H9 (cell line): ENCODE measurements at regions not wholly inside any gene's neighbourhood (a gene's known extent, or its start where the extent isn't known, plus 50 kb on each side); places are given as distances from the start of the nearest gene placed in this dataset.

ENCODE experiments used
- DNase-seq: peaks from one replicate; pipeline ENCODE4 v3.0.0-alpha.2; 2017
- H2AFZ ChIP-seq: one replicate; pipeline ENCODE4 v1.6.1; 2013; ENCODE audit warnings: mild to moderate bottlenecking, low read length, control low read depth, moderate library complexity
- H2AK5ac ChIP-seq: 2 replicates; pipeline ENCODE4 v1.6.1; 2013; ENCODE audit warnings: low read length, control low read depth, mixed read lengths; ENCODE audit not compliant: insufficient read length
- H2BK120ac ChIP-seq: one replicate; pipeline ENCODE4 v1.6.1; 2013; ENCODE audit warnings: low read depth, mild to moderate bottlenecking, low read length, control low read depth, inconsistent platforms; ENCODE audit not compliant: poor library complexity, severe bottlenecking
- H2BK12ac ChIP-seq: 2 replicates; pipeline ENCODE4 v1.6.1; 2013; ENCODE audit warnings: low read length, control low read depth, mixed read lengths, low read depth; ENCODE audit not compliant: insufficient read length
- H2BK15ac ChIP-seq: 2 replicates; pipeline ENCODE4 v1.6.1; 2013; ENCODE audit warnings: low read depth, low read length, control low read depth
- H2BK20ac ChIP-seq: one replicate; pipeline ENCODE4 v1.6.1; 2013; ENCODE audit warnings: low read depth, mild to moderate bottlenecking, low read length, control low read depth, inconsistent platforms; ENCODE audit not compliant: poor library complexity, severe bottlenecking
- H2BK5ac ChIP-seq: 2 replicates; pipeline ENCODE4 v1.6.1; 2013; ENCODE audit warnings: low read length, control low read depth, mixed read lengths; ENCODE audit not compliant: insufficient read length
- H3K14ac ChIP-seq: 2 replicates; pipeline ENCODE4 v1.6.1; 2013; ENCODE audit warnings: low read length, control low read depth; ENCODE audit not compliant: insufficient read depth
- H3K18ac ChIP-seq: 2 replicates; pipeline ENCODE4 v1.6.1; 2013; ENCODE audit warnings: low read depth, mild to moderate bottlenecking, mixed read lengths, low read length, control low read depth; ENCODE audit not compliant: insufficient read length
- H3K23ac ChIP-seq: 2 replicates; pipeline ENCODE4 v1.6.1; 2013; ENCODE audit warnings: low read length, control low read depth, mixed read lengths, low read depth; ENCODE audit not compliant: insufficient read length
- H3K23me2 ChIP-seq: 2 replicates; pipeline ENCODE4 v1.6.1; 2013; ENCODE audit warnings: low read depth, mild to moderate bottlenecking, mixed read lengths, low read length, control low read depth; ENCODE audit not compliant: insufficient read length, poor library complexity, severe bottlenecking
- H3K27ac ChIP-seq: 2 replicates; pipeline ENCODE4 v1.5.1; 2013; ENCODE audit warnings: low read length, control low read depth, mixed read lengths, low read depth; ENCODE audit not compliant: insufficient read length
- H3K27me3 ChIP-seq: 2 replicates; pipeline ENCODE4 v1.6.1; 2013; ENCODE audit warnings: low read length, control low read depth, inconsistent platforms; ENCODE audit not compliant: insufficient read depth
- H3K4ac ChIP-seq: 2 replicates; pipeline ENCODE4 v1.6.1; 2013; ENCODE audit warnings: low read depth, mild to moderate bottlenecking, control low read depth, inconsistent platforms, low read length, moderate library complexity
- H3K4me1 ChIP-seq: 2 replicates; pipeline ENCODE4 v1.6.1; 2013; ENCODE audit warnings: low read length, control low read depth, inconsistent platforms; ENCODE audit not compliant: insufficient read depth
- H3K4me2 ChIP-seq: 2 replicates; pipeline ENCODE4 v1.6.1; 2013; ENCODE audit warnings: low read length, control low read depth, mixed read lengths; ENCODE audit not compliant: insufficient read length, insufficient read depth
- H3K56ac ChIP-seq: 2 replicates; pipeline ENCODE4 v1.6.1; 2013; ENCODE audit warnings: low read depth, mild to moderate bottlenecking, mixed read lengths, low read length, control low read depth; ENCODE audit not compliant: insufficient read length
- H3K79me1 ChIP-seq: 2 replicates; pipeline ENCODE4 v1.6.1; 2013; ENCODE audit warnings: low read depth, mild to moderate bottlenecking, moderate library complexity, low read length, control low read depth, inconsistent platforms; ENCODE audit not compliant: insufficient read depth, poor library complexity, severe bottlenecking
- H3K79me2 ChIP-seq: 2 replicates; pipeline ENCODE4 v1.6.1; 2013; ENCODE audit warnings: low read length, control low read depth, inconsistent platforms; ENCODE audit not compliant: insufficient read depth
- H3K9ac ChIP-seq: 2 replicates; pipeline ENCODE4 v1.6.1; 2013; ENCODE audit warnings: low read length, control low read depth, mixed read lengths; ENCODE audit not compliant: insufficient read length; ENCODE audit errors: extremely low read depth
- H3K9me3 ChIP-seq: one replicate; pipeline ENCODE4 v1.6.1; 2013; ENCODE audit warnings: low read depth, low read length, inconsistent platforms; ENCODE audit not compliant: control insufficient read depth
- H3T11ph ChIP-seq: one replicate; pipeline ENCODE4 v1.6.1; 2013; ENCODE audit warnings: mild to moderate bottlenecking, low read length, control low read depth, inconsistent platforms
- H4K20me1 ChIP-seq: one replicate; pipeline ENCODE4 v1.6.1; 2013; ENCODE audit not compliant: control insufficient read depth, insufficient read length, insufficient read depth
- H4K5ac ChIP-seq: 2 replicates; pipeline ENCODE4 v1.6.1; 2013; ENCODE audit warnings: low read depth, mild to moderate bottlenecking, mixed read lengths, low read length, control low read depth; ENCODE audit not compliant: insufficient read length
- H4K8ac ChIP-seq: replicated peaks from 2 replicates; pipeline ENCODE4 v1.6.1; 2013; ENCODE audit warnings: low read length, control low read depth, mixed read lengths, low read depth; ENCODE audit not compliant: insufficient read length
- H4K91ac ChIP-seq: 2 replicates; pipeline ENCODE4 v1.6.1; 2013; ENCODE audit warnings: low read depth, mild to moderate bottlenecking, moderate library complexity, mixed read lengths, low read length, control low read depth; ENCODE audit not compliant: insufficient read length
- H3K27ac Mint-ChIP-seq, 3 experiments: 2 replicates in 2 of 3; 3 replicates in 1 of 3; pipeline ENCODE4 v1.8.0; 2020 to 2021; ENCODE audit warnings: mixed read lengths in 3 of 3, mild to moderate bottlenecking in 1 of 3, moderate library complexity in 1 of 3
- H3K27me3 Mint-ChIP-seq: 2 replicates; pipeline ENCODE4 v1.8.0; 2021; ENCODE audit warnings: low read depth, mild to moderate bottlenecking, moderate library complexity, mixed read lengths
- H3K36me3 Mint-ChIP-seq, 3 experiments: 2 replicates in 2 of 3; 3 replicates in 1 of 3; pipeline ENCODE4 v1.8.0; 2020 to 2021; ENCODE audit warnings: low read depth in 3 of 3, mixed read lengths in 3 of 3; ENCODE audit not compliant: insufficient read depth in 1 of 3
- H3K4me1 Mint-ChIP-seq, 2 experiments: 2 replicates each; pipeline ENCODE4 v1.8.0; 2020; ENCODE audit warnings: mixed read lengths in 2 of 2
- H3K4me3 Mint-ChIP-seq, 2 experiments: 2 replicates in 1 of 2; 3 replicates in 1 of 2; pipeline ENCODE4 v1.8.0; 2020 to 2021; ENCODE audit warnings: mild to moderate bottlenecking in 2 of 2, mixed read lengths in 2 of 2, moderate library complexity in 1 of 2
- H3K9me3 Mint-ChIP-seq, 2 experiments: 2 replicates in 1 of 2; 3 replicates in 1 of 2; pipeline ENCODE4 v1.8.0; 2020; ENCODE audit warnings: mild to moderate bottlenecking in 2 of 2, mixed read lengths in 2 of 2, moderate library complexity in 1 of 2
- whole genome bisulfite sequencing: extraction: QIAGEN DNeasy Blood & Tissue Kit; methylation state at CpG from one replicate; pipeline ENCODE4 v1.1.7; 2013; ENCODE audit warnings: missing lambda C conversion rate, low lambda C conversion rate, mixed read lengths; ENCODE audit not compliant: insufficient read length; ENCODE audit errors: extremely low coverage; 5-methylcytosine and 5-hydroxymethylcytosine counted together
- TF ChIP-seq, protein P1 (sequence below): fragments of 200-600 bp; sonication (generic); conservative IDR thresholded peaks from 3 replicates; pipeline ENCODE4 v1.8.0; 2021; ENCODE audit warnings: antibody characterized with exemption, mild to moderate bottlenecking

DNA sequence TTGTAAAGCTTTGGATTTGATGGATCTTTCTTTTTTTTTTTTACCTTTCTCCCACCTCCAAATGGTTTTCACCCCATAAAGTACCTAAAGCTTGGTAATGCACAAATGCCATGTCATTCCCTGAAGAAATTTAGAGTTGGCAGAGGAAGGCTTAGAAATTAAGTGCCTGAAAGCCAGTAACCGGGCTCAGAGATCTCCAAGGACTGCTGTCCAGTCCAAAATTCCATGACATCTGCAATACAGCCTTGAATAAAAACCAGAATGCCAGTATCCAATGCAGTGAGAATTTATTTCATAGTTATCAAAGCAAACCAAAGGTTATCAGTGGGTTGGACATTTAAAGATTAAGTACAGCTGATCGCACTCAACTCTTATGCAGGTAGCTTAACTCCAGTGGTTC lies 209.9 kb upstream of the RBBP8 start:
- Histone ChIP-seq H3K9ac (no peak overlapping the region), H3K23me2 (no peaks in the 10 kb centered on the region), H3T11ph (no peak overlapping the region), H3K18ac (no peak overlapping the region), H2BK12ac (no peak overlapping the region), H2AK5ac (no peak overlapping the region), H3K4me2 (no peak overlapping the region), H3K4me1 (no peaks in the 10 kb centered on the region), H3K14ac (no peak overlapping the region), H2AFZ (no peak overlapping the region), H3K56ac (no peak overlapping the region), H3K79me2 (no peaks in the 10 kb centered on the region), H3K27ac (no peak overlapping the region), H3K79me1 (no peaks in the 10 kb centered on the region), H2BK20ac (no peak overlapping the region), H3K9me3 (no peaks in the 10 kb centered on the region), H4K20me1 (no peaks in the 10 kb centered on the region), H4K5ac (no peak overlapping the region), H3K23ac (no peak overlapping the region), H3K4ac (no peak overlapping the region), H3K27me3 (no peaks in the 10 kb centered on the region), H4K8ac (no peak overlapping the region), H2BK5ac (no peak overlapping the region), H2BK120ac (no peak overlapping the region), H2BK15ac (no peak overlapping the region), H4K91ac (no peak overlapping the region)
- WGBS = no CpG with 5 or more reads among the region's 2 CpGs
- no peaks in the 10 kb centered on the region; a peak in 1 of 7 replicates for H3K36me3 Mint-ChIP-seq
- peaks cover 1% of the 10 kb centered on the region for H3K27me3 Mint-ChIP-seq
- no peak overlapping the region for H3K4me3 Mint-ChIP-seq
- no peak overlapping the region for H3K27ac Mint-ChIP-seq
- peaks cover 5 to 6% of the 10 kb centered on the region in 2 experiments; a peak in 3 of 5 replicates for H3K9me3 Mint-ChIP-seq
- no peaks in the 10 kb centered on the region for H3K4me1 Mint-ChIP-seq
- DNase-seq = no peak
- TF ChIP-seq, protein P1, sequence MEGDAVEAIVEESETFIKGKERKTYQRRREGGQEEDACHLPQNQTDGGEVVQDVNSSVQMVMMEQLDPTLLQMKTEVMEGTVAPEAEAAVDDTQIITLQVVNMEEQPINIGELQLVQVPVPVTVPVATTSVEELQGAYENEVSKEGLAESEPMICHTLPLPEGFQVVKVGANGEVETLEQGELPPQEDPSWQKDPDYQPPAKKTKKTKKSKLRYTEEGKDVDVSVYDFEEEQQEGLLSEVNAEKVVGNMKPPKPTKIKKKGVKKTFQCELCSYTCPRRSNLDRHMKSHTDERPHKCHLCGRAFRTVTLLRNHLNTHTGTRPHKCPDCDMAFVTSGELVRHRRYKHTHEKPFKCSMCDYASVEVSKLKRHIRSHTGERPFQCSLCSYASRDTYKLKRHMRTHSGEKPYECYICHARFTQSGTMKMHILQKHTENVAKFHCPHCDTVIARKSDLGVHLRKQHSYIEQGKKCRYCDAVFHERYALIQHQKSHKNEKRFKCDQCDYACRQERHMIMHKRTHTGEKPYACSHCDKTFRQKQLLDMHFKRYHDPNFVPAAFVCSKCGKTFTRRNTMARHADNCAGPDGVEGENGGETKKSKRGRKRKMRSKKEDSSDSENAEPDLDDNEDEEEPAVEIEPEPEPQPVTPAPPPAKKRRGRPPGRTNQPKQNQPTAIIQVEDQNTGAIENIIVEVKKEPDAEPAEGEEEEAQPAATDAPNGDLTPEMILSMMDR = no peak
